Activated naive CD4-positive, alpha-beta T cell treated with anti-CD3 and anti-CD28 coated beads, Interleukin-2, amount 50 U/mL, for 72 hours (primary cell): ENCODE measurements at regions not wholly inside any gene's neighbourhood (a gene's known extent, or its start where the extent isn't known, plus 50 kb on each side); places are given as distances from the start of the nearest gene placed in this dataset.
"Not testable (repeated sequence)": the region's sequence is repeated elsewhere in the genome, so short reads cannot be mapped to it uniquely, and the experiment has no call there.

Experiments
- ATAC-seq, 2 donors: fragments of 150-1000 bp; cut with Tn5 transposase; 2 replicates each; pipeline ENCODE4 v1.10.0; 2021; ENCODE audit warnings: mild to moderate bottlenecking in 2 of 2, moderate library complexity in 2 of 2
- DNase-seq, 2 donors: peaks; one replicate each; pipeline ENCODE4 v3.0.0; 2021 to 2022; ENCODE audit warnings: low spot score in 2 of 2
- H3K27ac Mint-ChIP-seq, 2 donors: one replicate each; pipeline ENCODE4 v1.8.0; 2022; ENCODE audit warnings: mild to moderate bottlenecking in 2 of 2, mixed read lengths in 2 of 2
- H3K36me3 Mint-ChIP-seq, 2 donors: one replicate each; pipeline ENCODE4 v1.8.0; 2022; ENCODE audit warnings: mixed read lengths in 2 of 2
- H3K9me3 Mint-ChIP-seq, 2 donors: one replicate each; pipeline ENCODE4 v1.8.0; 2022; ENCODE audit warnings: mixed read lengths in 2 of 2

DNA sequence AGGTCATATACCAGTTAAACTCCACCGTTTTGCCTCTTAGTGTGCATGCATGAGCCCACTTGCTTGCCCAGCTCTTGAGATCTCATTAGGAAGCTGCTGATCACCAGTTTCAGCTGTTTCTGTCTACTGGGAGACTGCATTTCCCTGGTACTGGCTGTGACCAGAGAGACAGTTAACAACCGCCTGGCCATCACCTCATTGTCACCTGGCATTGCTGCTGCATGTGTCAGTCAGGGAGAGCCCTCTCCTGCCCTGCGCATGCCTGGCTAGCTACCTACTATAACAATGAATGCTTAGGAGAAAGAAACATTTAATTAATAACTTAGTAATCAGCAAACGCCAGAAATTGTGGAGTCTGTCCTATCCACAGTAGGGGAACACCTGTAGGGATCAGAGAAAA lies 265.8 kb upstream of the CYRIA start:
- Mint-ChIP-seq H3K9me3 (peaks cover 0 to 4% of the 10 kb centered on the region in 2 donors), H3K27ac (no peak overlapping the region), H3K36me3 (peaks cover 0 to 3% of the 10 kb centered on the region in 2 donors)
- ATAC-seq (no peak), DNase-seq (no peak)

DNA sequence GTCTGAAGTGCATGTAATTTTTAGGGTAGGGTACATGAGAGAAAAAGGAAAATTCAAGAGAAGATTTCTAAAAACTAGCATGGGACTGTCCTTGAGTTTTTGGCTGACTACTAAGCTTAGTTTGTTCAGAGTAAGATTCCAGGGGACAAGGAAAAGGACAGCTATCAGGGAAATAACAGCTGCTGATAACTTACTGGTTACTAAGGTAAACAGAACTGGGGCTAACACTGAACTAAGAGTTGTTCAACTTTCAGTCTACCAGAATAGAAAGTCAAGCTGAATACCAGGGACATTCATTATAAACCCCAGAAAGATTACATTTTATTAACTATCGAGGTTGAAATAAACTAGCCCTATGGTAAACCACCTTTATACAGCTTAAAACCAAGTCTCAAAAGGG lies 261.8 kb upstream of the CYRIA start:
- DNase-seq (no peak), ATAC-seq (no peak)
- Mint-ChIP-seq H3K9me3 (peaks cover 13 to 17% of the 10 kb centered on the region in 2 donors), H3K36me3 (peaks cover 0 to 5% of the 10 kb centered on the region in 2 donors), H3K27ac (no peak overlapping the region)

DNA sequence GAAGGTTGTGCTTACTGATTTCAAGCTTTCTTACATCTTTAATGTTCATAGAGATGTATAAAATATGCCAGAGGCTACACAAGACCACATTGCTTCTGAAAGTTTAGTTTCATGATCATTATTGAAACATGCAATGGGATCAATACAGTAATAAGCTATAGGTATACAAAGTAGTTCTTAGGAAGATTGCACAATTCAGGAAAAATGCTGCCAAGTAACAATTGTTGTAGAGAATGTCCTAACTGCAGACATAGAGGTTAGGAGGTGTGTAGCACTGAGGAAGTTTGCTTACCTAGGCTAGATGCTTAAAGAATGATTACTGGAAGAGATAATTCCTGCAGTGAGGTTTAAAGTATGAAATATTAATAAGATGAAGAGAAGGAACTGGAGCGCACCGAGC lies 259.5 kb upstream of the CYRIA start:
- Mint-ChIP-seq H3K9me3 (peaks cover 17 to 18% of the 10 kb centered on the region in 2 donors), H3K36me3 (peaks cover 0 to 5% of the 10 kb centered on the region in 2 donors), H3K27ac (no peak overlapping the region)
- ATAC-seq (no peak), DNase-seq (no peak)

DNA sequence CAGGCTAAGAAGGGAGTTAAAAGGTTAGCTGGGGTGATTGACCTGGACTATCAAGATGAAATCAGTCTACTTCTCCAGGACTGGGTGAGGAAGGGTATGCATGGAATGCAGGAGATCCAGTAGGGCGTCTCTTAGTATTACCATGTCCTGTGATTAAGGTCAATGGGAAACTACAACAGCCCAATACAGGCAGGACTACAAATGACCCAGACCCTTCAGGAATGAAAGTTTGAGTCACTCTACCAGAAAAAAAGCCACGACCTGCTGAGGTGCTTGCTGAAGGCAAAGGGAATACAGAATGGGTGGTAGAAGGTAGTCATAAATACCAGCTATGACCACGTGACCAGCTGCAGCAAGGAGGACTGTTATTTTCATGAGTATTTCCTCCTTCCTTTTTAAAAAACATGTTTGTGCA lies 249.7 kb upstream of the CYRIA start:
- not testable (repeated sequence) for ATAC-seq, H3K36me3 Mint-ChIP-seq, H3K9me3 Mint-ChIP-seq, H3K27ac Mint-ChIP-seq, DNase-seq

DNA sequence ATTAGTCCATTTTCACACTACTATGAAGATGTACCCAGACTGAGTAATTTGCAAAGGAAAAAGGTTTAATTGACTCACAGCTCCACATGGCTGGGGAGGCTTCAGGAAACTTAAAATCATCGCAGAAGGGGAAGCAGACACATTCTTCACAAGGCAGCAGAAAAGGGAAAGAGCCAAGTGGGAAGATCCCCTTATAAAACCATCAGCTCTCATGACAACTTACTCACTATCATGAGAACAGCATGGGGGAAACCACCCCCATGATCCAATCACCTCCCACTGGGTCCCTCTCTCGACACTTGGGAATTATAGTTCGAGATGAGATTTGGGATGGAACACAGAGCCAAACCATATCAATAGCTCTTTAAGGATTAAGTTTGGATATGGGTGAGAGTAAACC lies 246.1 kb upstream of the CYRIA start:
- H3K27ac Mint-ChIP-seq, result no peak overlapping the region
- H3K9me3 Mint-ChIP-seq, result peaks cover 3% of the 10 kb centered on the region in 2 donors
- H3K36me3 Mint-ChIP-seq, result no peaks in the 10 kb centered on the region
- no peak for ATAC-seq
- no peak for DNase-seq

DNA sequence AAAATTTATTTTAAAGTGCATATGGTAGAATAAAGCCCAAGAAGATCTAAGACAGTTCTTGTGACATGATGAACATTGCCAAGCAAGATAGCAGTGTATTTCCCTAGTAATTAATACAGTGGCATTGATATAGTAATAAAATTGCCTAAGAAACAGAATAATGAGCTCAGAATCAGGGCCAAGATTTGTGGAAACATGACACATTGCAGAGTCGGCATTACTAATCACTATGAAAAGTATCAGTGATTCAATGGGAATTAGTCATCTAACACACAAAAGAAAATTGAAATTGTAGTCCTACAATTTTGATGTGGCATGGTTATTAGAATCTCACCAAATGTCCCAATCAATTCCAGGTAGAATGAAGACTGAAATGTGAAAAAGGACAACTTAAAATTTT lies 243.0 kb upstream of the CYRIA start:
- no peak overlapping the region for H3K27ac Mint-ChIP-seq
- DNase-seq (no peak), ATAC-seq (no peak)
- H3K9me3 Mint-ChIP-seq, result peaks cover 0 to 6% of the 10 kb centered on the region in 2 donors
- H3K36me3 Mint-ChIP-seq, result no peaks in the 10 kb centered on the region

DNA sequence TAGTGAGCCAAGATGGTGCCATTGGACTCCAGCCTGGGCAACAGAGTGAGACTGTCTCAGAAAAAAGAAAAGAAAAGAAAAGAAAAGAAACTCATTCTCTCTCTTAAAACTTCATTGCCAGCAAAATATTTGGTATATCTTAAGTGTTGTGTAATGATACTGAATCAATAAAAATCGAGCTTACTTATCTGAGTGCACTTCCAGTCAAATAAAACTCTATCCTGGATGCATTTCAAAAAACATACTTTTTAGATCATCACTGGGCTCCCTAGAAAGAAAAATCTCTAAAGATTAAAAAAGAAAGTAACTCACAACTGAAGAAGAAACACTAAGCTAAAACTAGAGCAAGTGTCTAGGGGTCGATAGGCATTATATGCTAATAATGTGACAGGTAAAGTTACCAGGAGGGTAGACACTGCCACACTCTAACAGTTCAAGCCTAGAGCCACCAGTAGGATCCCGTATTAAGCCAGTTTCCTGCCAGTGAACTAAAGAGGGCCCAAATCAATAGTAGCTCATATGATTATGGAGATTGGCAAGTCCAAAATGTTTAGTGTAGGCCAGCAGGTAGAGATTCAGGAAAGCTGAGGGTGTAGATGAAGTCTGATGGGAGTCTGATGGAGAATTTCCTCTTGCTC lies 242.1 kb upstream of the CYRIA start:
- no peak for ATAC-seq
- DNase-seq, result no peak
- Mint-ChIP-seq H3K36me3 (no peaks in the 10 kb centered on the region), H3K27ac (no peak overlapping the region), H3K9me3 (peaks cover 0 to 6% of the 10 kb centered on the region in 2 donors)

DNA sequence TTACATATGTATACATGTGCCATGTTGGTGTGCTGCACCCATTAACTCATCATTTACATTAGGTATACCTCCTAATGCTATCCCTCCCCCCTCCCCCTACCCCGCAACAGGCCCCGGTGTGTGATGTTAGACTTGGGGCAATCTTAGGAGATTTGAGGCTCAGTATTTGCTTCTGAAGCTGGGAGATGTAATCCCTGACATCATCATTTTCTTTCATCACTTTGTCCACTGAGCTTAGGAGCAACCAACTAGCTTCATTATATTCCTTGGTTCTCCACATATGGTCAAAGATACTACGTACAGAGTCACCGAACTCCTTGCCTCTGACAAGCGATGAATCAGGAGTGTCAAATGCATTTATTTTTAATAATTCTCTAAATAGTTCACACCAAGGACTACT lies 239.7 kb upstream of the CYRIA start:
- not testable (repeated sequence) for H3K9me3 Mint-ChIP-seq, ATAC-seq, DNase-seq, H3K36me3 Mint-ChIP-seq, H3K27ac Mint-ChIP-seq

DNA sequence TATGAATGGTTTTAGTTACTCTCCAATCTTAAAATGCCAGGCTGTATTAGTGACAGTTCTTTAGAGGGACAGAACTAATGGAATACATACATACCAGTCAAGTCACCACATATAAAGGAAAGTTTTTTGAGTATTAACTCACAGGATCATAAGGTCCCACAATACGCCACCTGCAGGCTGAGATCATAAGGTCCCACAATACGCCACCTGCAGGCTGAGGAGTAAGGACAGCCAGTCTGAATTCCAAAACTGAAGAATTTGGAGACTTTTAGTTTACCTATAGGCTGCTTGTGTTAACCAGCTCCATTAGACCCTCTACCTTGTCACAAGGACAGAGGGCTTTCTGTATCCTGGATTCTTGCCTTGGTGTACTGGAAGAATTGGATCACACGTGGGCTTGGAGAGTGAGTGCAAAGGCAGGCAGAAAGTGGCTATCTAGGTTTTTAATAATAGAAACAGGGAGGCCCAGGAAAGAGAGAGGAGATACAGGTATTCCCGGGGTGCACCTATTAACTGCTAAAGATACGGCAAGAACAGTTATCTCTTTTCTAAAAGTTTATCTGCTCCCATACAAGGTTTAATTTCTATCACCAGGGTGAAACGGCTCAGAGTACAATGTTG lies 234.9 kb upstream of the CYRIA start:
- DNase-seq (peak in 1 of 2 donors; percentile 6), ATAC-seq (no peak)
- H3K27ac Mint-ChIP-seq, result no peak overlapping the region
- H3K36me3 Mint-ChIP-seq, result no peaks in the 10 kb centered on the region
- H3K9me3 Mint-ChIP-seq, result no peaks in the 10 kb centered on the region

DNA sequence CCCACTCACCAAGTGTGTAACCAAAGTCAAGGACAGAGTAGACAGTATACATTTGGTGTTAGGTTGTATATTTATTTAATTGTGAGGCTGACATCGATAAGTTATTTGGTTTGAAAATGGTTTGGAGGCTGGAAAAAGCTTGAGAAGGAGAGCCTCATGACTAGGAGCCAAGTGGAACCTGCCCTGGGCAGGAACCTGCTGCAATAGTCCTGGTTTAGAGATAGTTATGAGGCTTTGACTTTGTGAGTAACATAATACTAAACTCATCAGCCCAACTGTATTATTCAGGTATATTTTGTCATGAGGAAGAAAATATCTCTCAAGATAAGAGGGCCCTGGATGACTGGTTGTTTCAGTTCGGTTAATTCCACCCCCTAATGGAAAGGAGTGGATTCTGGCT lies 234.3 kb upstream of the CYRIA start:
- Mint-ChIP-seq H3K9me3 (no peaks in the 10 kb centered on the region), H3K27ac (no peak overlapping the region), H3K36me3 (no peaks in the 10 kb centered on the region)
- no peak for DNase-seq
- ATAC-seq, result no peak

DNA sequence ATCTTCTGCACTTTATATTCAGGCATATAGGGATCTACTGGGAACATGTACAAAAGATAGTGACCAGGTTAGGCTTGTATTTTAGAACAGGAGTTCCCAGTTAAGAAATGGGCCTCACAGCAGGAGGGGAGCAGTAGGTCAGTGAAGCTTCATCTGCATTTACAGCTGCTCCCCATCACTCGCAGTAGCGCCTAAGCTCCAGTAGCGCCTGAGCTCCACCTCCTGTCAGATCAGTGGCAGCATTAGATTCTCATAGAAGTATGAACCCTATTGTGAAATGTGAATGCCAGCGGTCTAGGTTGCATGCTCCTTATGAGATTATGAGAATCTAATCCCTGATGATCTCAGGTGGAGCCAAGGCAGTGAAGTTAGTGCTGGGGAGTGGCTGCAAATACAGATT lies 224.4 kb upstream of the CYRIA start:
- ATAC-seq (no peak), DNase-seq (no peak)
- Mint-ChIP-seq H3K36me3 (no peaks in the 10 kb centered on the region), H3K27ac (no peak overlapping the region), H3K9me3 (no peaks in the 10 kb centered on the region)

DNA sequence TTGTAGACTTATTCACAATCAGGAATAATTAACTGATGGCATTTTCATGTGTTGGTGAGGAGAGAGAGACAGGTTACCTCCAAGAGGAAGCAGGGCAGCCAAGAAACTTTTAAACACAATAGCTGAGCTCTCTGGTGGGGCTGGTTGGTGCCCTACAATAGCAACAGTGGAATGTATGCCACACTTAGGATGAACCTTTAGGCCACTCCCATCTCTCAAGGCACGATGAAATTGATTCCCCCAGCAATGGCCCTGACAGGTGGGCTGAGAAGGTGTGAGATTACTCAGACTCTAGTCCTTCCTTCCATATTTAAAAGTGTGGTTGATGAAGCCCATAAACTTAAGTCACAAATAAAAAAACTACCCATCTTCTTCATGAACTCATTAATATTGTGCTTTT lies 219.4 kb upstream of the CYRIA start:
- no peaks in the 10 kb centered on the region for H3K36me3 Mint-ChIP-seq
- H3K9me3 Mint-ChIP-seq, result peaks cover 0 to 4% of the 10 kb centered on the region in 2 donors
- no peak overlapping the region for H3K27ac Mint-ChIP-seq
- ATAC-seq, result no peak
- no peak for DNase-seq

DNA sequence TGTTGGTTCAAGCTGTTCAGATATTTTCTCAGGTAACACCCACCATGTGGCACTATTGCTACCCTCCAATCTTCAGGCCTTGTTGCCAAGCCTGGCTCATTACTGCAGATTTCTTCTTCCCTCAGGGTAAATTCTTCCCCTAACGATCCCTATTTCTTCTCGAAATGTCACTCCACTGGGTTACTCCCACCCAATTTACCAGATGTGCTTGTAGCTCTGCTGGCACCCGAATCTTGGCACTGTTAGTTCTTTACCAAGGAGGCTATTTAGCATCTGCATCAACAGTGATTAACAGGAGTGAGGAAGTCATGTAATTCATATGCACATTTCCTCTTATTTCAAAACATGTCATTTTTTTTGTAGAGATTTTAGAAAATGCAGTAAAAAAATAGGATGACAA lies 217.1 kb upstream of the CYRIA start:
- Mint-ChIP-seq H3K27ac (no peak overlapping the region), H3K9me3 (peaks cover 0 to 4% of the 10 kb centered on the region in 2 donors), H3K36me3 (no peaks in the 10 kb centered on the region)
- DNase-seq, result no peak
- no peak for ATAC-seq

DNA sequence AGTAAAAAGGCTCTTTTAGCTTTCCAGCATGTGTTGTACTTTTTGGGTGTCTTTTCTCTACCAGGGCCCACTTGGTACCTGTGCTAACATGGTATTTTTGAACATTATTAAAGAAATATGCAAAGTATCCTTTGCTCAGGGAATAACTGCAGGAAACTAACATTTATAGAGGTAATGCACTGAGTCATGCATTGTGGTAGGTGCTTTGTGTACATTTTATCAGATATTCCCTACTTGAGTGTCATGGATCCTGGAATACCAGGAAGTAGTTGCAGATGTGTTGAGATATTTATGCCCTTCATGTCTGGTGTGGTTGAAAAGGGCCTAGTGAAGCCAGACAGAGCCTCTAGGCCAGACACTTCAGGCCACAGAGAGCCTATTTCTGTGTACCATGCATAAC lies 215.5 kb upstream of the CYRIA start:
- DNase-seq (no peak), ATAC-seq (no peak)
- Mint-ChIP-seq H3K36me3 (no peaks in the 10 kb centered on the region), H3K27ac (no peak overlapping the region), H3K9me3 (peaks cover 0 to 4% of the 10 kb centered on the region in 2 donors)

DNA sequence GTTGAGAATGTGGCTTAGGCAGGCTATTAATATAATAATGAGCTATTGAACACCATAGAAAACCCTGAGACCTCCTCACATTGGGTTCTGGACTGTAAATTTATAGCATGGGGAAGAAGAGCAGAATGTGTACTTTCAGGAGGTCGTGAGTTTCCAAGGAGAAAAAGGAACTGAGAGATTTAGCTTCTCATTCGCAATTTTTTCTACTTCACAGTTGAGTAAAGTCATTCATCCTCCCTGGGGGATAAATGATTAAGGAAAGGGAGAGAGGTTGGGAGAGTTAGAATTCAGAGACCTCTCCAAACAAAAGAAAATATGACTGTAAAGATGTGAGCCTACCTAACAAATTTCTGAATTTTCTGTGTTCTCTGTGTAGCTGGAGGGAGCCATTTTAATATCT lies 205.8 kb upstream of the CYRIA start:
- no peak for ATAC-seq
- Mint-ChIP-seq H3K36me3 (no peaks in the 10 kb centered on the region), H3K9me3 (peaks cover 0 to 6% of the 10 kb centered on the region in 2 donors), H3K27ac (no peak overlapping the region)
- DNase-seq, result no peak

DNA sequence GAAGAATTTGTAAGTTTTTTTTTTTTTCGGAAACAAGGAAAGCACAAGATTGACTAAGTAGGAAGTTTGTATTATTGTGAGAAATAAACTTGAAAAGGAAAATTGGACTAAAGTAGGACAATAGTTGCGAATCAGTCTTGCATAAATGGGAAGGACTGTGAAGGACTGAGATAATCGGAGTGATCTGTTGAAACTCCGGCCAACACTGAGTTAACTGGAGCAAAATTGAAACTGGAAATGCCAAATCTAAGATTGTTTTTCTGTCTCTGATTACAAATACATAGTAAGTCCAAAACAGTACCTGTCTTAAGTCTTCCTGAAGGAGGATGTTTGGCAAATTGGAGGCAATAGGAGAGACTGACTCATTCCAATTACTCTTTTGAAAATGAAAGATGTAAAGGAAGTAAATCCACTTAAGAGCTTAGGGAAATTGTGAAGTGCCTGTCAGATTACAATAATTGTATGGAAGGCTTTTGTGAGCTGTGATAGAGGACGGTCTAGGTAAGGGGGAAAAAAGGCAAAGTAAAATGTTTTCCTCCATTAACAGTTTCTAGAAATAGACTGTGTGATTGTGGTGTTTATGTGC lies 204.9 kb upstream of the CYRIA start:
- Mint-ChIP-seq H3K36me3 (no peaks in the 10 kb centered on the region), H3K9me3 (peaks cover 0 to 6% of the 10 kb centered on the region in 2 donors), H3K27ac (no peak overlapping the region)
- DNase-seq, result no peak
- ATAC-seq, result no peak

DNA sequence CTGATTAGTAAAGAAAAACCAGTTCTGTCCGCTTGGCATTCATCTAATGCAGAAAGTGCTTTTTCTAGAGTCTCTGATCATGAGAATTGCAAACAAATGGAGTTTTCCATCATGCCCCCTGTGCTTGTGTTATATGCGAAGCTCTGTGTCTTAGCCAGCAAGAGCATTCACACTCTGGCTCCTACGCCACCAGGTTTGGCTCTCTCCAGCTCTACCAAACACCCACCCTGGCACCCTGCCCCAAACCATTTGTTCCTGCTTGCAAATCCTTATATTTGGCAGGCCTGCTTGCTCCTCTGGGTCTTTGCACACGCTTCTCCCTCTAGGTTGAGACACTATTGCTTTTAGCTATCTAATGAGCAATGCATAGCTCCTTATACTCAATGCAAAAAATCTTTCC lies 204.1 kb upstream of the CYRIA start:
- no peak overlapping the region for H3K27ac Mint-ChIP-seq
- no peak for ATAC-seq
- DNase-seq, result no peak
- no peaks in the 10 kb centered on the region for H3K36me3 Mint-ChIP-seq
- H3K9me3 Mint-ChIP-seq, result peaks cover 0 to 6% of the 10 kb centered on the region in 2 donors

DNA sequence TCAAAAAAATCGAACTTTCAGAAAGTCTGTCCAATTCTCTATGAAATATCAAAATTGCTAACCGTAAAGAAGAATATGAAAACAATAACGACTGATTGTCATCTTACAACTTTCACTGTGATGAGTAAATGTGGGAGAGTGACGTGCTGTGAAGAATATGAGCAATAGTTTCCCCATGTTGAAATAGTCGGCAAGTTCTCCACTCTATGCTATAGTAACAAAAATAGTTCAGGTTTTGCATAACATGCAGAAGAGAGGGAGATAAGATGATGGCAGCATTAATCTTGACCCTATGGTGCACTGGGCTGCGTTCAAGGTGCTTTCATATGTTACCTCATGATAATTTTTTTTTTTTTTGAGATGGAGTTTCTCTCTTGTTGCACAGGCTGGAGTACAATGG lies 196.8 kb upstream of the CYRIA start:
- H3K27ac Mint-ChIP-seq, result no peak overlapping the region
- H3K36me3 Mint-ChIP-seq, result no peaks in the 10 kb centered on the region
- DNase-seq, result no peak
- peaks cover 3 to 5% of the 10 kb centered on the region in 2 donors for H3K9me3 Mint-ChIP-seq
- ATAC-seq, result no peak
